MM.1S (cell line): ENCODE measurements at regions not wholly inside any gene's neighbourhood (a gene's known extent, or its start where the extent isn't known, plus 50 kb on each side); places are given as distances from the start of the nearest gene placed in this dataset.

Source experiments
- EZH2 ChIP-seq: fragments of 300-600 bp; sonication (generic); optimal IDR thresholded peaks from 2 replicates; pipeline ENCODE3; 2017; ENCODE audit warnings: low read depth, mild to moderate bottlenecking, antibody characterized with exemption, low read length, mixed read lengths
- EZH2phosphoT487 ChIP-seq: fragments of 300-600 bp; sonication (generic); IDR thresholded peaks from 2 replicates; pipeline ENCODE4 v1.6.1; 2018; ENCODE audit warnings: antibody characterized with exemption, low read length
- TF ChIP-seq, protein P1 (sequence below): fragments of 300-600 bp; sonication (generic); IDR thresholded peaks from 2 replicates; pipeline ENCODE4 v1.5.1; 2016; ENCODE audit warnings: antibody characterized with exemption, low read length, mixed read lengths

DNA sequence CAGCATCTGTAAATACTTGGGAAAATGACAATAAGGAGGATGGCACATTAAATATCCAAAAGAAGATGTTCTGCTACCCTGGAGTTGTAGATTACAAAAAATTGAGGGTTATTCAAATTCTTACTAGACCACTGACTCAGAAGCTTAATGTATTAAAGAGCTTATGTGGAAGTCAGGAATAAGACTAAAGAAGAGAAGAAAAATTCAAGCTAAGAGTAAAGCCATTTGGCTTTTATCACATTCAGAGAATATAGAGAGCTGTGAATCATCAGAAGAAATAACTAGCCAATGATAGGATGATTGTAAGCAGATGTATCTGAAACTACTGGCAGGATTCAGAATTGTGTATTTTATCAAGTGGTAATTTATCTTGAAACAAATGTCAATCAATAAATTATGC lies 237.0 kb downstream of the TBX15 start:
- no peak for TF ChIP-seq EZH2
- TF ChIP-seq, protein P1, sequence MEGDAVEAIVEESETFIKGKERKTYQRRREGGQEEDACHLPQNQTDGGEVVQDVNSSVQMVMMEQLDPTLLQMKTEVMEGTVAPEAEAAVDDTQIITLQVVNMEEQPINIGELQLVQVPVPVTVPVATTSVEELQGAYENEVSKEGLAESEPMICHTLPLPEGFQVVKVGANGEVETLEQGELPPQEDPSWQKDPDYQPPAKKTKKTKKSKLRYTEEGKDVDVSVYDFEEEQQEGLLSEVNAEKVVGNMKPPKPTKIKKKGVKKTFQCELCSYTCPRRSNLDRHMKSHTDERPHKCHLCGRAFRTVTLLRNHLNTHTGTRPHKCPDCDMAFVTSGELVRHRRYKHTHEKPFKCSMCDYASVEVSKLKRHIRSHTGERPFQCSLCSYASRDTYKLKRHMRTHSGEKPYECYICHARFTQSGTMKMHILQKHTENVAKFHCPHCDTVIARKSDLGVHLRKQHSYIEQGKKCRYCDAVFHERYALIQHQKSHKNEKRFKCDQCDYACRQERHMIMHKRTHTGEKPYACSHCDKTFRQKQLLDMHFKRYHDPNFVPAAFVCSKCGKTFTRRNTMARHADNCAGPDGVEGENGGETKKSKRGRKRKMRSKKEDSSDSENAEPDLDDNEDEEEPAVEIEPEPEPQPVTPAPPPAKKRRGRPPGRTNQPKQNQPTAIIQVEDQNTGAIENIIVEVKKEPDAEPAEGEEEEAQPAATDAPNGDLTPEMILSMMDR: no peak
- TF ChIP-seq EZH2phosphoT487: no peak
